GM12872 (cell line): ENCODE measurements at regions not wholly inside any gene's neighbourhood (a gene's known extent, or its start where the extent isn't known, plus 50 kb on each side); places are given as distances from the start of the nearest gene placed in this dataset.

Experiments
- CTCF ChIP-seq: IDR thresholded peaks from 3 replicates; pipeline ENCODE4 v1.5.1; 2011; ENCODE audit warnings: low read depth, mild to moderate bottlenecking, low read length, moderate library complexity; ENCODE audit not compliant: insufficient read depth

- TF ChIP-seq CTCF, result no peak
These were observed 139.8 kb upstream of the SDK2 start for GRCh38 chr17:73783945-73784603.

GRCh38 chr17:73785496-73785895 lies 141.3 kb upstream of the SDK2 start:
- no peak for TF ChIP-seq CTCF

GRCh38 chr17:73785958-73786743 lies 141.9 kb upstream of the SDK2 start:
- TF ChIP-seq CTCF, result no peak

GRCh38 chr17:73787076-73788059 lies 143.1 kb upstream of the SDK2 start:
- no peak for TF ChIP-seq CTCF

GRCh38 chr17:73788111-73788510 lies 143.9 kb upstream of the SDK2 start:
- no peak for TF ChIP-seq CTCF

- no peak for TF ChIP-seq CTCF
These were observed 146.9 kb upstream of the SDK2 start for GRCh38 chr17:73791121-73791520.

- TF ChIP-seq CTCF, result no peak
These were observed 147.4 kb upstream of the SDK2 start for GRCh38 chr17:73791631-73792030.
